Keratinocyte (primary cell): ENCODE measurements at regions not wholly inside any gene's neighbourhood (a gene's known extent, or its start where the extent isn't known, plus 50 kb on each side); places are given as distances from the start of the nearest gene placed in this dataset.

Experiments
- DNase-seq: peaks from one replicate; pipeline ENCODE4 v3.0.0-alpha.2; 2011; ENCODE audit warnings: low read depth, missing footprints, low spot score
- FAIRE-seq: peaks from 2 replicates; lab custom pipeline; 2011; peaks lifted over from hg19 to GRCh38; lab: Jason Lieb, UNC
- H2AFZ ChIP-seq: 2 replicates; pipeline ENCODE4 v1.6.0; 2012; ENCODE audit warnings: low read length, control low read depth, inconsistent platforms; ENCODE audit not compliant: control insufficient read depth
- H3K27ac ChIP-seq: 2 replicates; pipeline ENCODE4 v1.5.1; 2011; ENCODE audit warnings: low read length; ENCODE audit not compliant: control insufficient read depth, insufficient read depth
- H3K27me3 ChIP-seq: 3 replicates; pipeline ENCODE4 v1.6.0; 2011; ENCODE audit warnings: low read length; ENCODE audit not compliant: control insufficient read depth, insufficient read depth; ENCODE audit errors: extremely low read depth
- H3K36me3 ChIP-seq, 2 experiments: 2 replicates in 1 of 2; 3 replicates in 1 of 2; pipeline ENCODE4 v1.5.1; 2011; ENCODE audit warnings: low read length in 2 of 2, mild to moderate bottlenecking in 1 of 2; ENCODE audit not compliant: control insufficient read depth in 2 of 2, insufficient read depth in 2 of 2; ENCODE audit errors: extremely low read depth in 1 of 2
- H3K4me1 ChIP-seq: 3 replicates; pipeline ENCODE4 v1.5.1; 2011; ENCODE audit warnings: low read length; ENCODE audit not compliant: control insufficient read depth, insufficient read depth; ENCODE audit errors: extremely low read depth
- H3K4me2 ChIP-seq: 3 replicates; pipeline ENCODE4 v1.6.0; 2011; ENCODE audit warnings: low read depth, low read length; ENCODE audit not compliant: control insufficient read depth, insufficient read depth; ENCODE audit errors: extremely low read depth
- H3K4me3 ChIP-seq, 3 experiments: fragments of 200-600 bp in 1 of 3; sonication (generic) in 1 of 3; 2 replicates in 2 of 3; 3 replicates in 1 of 3; pipeline ENCODE4 v1.5.1; 2011 to 2016; ENCODE audit warnings: low read length in 3 of 3, mild to moderate bottlenecking in 3 of 3, control low read depth in 2 of 3, inconsistent platforms in 1 of 3, low read depth in 1 of 3, mixed read lengths in 1 of 3, mixed run types in 1 of 3, moderate library complexity in 1 of 3; ENCODE audit not compliant: control insufficient read depth in 2 of 3, insufficient read depth in 2 of 3; ENCODE audit errors: extremely low read depth in 1 of 3
- H3K79me2 ChIP-seq: 2 replicates; pipeline ENCODE4 v1.6.0; 2012; ENCODE audit warnings: low read length; ENCODE audit not compliant: control insufficient read depth, insufficient read depth
- H3K9ac ChIP-seq: 3 replicates; pipeline ENCODE4 v1.6.0; 2011; ENCODE audit warnings: low read length; ENCODE audit not compliant: control insufficient read depth, insufficient read depth; ENCODE audit errors: extremely low read depth
- H3K9me1 ChIP-seq: 3 replicates; pipeline ENCODE4 v1.6.0; 2011; ENCODE audit warnings: low read length; ENCODE audit not compliant: control insufficient read depth, insufficient read depth; ENCODE audit errors: extremely low read depth
- H3K9me3 ChIP-seq: 2 replicates; pipeline ENCODE4 v1.5.1; 2012; ENCODE audit warnings: low read depth, low read length; ENCODE audit not compliant: control insufficient read depth
- H4K20me1 ChIP-seq: 3 replicates; pipeline ENCODE4 v1.6.0; 2011; ENCODE audit warnings: low read length; ENCODE audit not compliant: control insufficient read depth, insufficient read depth; ENCODE audit errors: extremely low read depth
- EZH2 ChIP-seq: IDR thresholded peaks from one replicate; pipeline ENCODE4 v1.6.1; 2012; ENCODE audit warnings: inconsistent platforms, mild to moderate bottlenecking, low read length, moderate library complexity
- dilution Hi-C: fragments of 300-500 bp; cut with MboI; formaldehyde crosslinking; loops from one replicate; pipeline ENCODE4 v1.7.0; 2020; ENCODE audit warnings: low sequenced_read_pairs; ENCODE audit not compliant: extremely low pct_ligation_motif_present
- TF ChIP-seq, protein P1 (sequence below), 3 experiments: IDR thresholded peaks in 1 of 3; conservative IDR thresholded peaks in 1 of 3; optimal IDR thresholded peaks in 1 of 3; 2 replicates in 2 of 3; 3 replicates in 1 of 3; pipeline versions ENCODE3 to v1.5.1; 2011; ENCODE audit warnings: low read length in 3 of 3, mild to moderate bottlenecking in 3 of 3, moderate library complexity in 2 of 3, control low read depth in 1 of 3, inconsistent platforms in 1 of 3; ENCODE audit not compliant: insufficient read depth in 2 of 3; ENCODE audit errors: extremely low read depth in 1 of 3

DNA sequence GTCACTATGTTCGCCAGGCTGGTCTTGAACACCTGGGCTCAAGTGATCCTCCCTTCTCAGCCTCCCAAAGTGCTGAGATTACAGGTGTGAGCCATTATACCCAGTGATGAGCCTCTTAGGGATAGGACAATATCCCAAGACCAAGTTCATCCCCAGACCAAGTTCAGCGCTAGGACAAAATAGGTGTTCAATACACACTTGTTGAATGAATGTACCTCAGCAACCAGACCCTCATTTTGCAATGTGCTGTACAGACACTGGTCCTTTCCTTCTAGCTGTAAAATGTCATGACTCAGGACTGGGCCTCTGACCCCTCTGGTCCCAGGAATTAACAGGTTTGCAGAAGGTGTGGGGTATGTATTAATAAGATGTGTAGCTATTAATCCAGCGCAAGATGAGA lies 246.0 kb downstream of the TSHZ3 start:
- Histone ChIP-seq H3K4me3 (no peak overlapping the region), H3K9me1 (no peaks in the 10 kb centered on the region), H3K27ac (no peak overlapping the region), H3K4me1 (no peaks in the 10 kb centered on the region), H3K79me2 (no peaks in the 10 kb centered on the region), H3K4me2 (no peak overlapping the region), H3K9ac (no peak overlapping the region), H3K36me3 (no peaks in the 10 kb centered on the region), H4K20me1 (no peaks in the 10 kb centered on the region), H3K9me3 (no peaks in the 10 kb centered on the region), H2AFZ (no peak overlapping the region), H3K27me3 (no peaks in the 10 kb centered on the region)
- FAIRE-seq, result no peak
- TF ChIP-seq, protein P1, sequence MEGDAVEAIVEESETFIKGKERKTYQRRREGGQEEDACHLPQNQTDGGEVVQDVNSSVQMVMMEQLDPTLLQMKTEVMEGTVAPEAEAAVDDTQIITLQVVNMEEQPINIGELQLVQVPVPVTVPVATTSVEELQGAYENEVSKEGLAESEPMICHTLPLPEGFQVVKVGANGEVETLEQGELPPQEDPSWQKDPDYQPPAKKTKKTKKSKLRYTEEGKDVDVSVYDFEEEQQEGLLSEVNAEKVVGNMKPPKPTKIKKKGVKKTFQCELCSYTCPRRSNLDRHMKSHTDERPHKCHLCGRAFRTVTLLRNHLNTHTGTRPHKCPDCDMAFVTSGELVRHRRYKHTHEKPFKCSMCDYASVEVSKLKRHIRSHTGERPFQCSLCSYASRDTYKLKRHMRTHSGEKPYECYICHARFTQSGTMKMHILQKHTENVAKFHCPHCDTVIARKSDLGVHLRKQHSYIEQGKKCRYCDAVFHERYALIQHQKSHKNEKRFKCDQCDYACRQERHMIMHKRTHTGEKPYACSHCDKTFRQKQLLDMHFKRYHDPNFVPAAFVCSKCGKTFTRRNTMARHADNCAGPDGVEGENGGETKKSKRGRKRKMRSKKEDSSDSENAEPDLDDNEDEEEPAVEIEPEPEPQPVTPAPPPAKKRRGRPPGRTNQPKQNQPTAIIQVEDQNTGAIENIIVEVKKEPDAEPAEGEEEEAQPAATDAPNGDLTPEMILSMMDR (optimal IDR thresholded peaks at IDR 0.05 in 1 of 3, IDR thresholded peaks at IDR 0.05 in 1 of 3, conservative IDR thresholded peaks at IDR 0.05 in 1 of 3; ENCODE audit: extremely low read depth in 1 of 3, insufficient read depth in 2 of 3, low read length in 3 of 3), result no peak
- no peak for TF ChIP-seq EZH2
- no peak for DNase-seq
- dilution Hi-C loops, result no loop called here

DNA sequence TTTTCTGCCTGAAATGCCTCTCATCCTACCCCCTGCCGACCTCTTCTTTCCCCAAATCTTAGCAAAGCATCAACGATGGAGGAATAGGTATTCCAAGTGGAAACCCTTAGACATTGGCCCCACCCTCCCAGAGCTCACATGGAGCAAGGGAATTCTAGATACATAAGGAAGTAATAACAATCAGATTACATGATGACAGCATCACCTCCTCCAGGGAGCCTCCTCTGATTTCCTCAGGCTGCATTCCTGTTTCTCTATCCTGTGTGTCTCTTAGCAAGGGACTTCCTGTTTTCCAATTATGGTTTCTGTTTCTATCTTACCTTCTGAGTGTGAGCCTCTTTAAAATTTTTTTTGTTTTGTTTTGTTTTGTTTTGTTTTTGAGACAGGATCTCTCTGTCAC lies 246.6 kb downstream of the TSHZ3 start:
- no peaks in the 10 kb centered on the region for H3K36me3 ChIP-seq
- no peak for DNase-seq
- no peak overlapping the region for H3K9ac ChIP-seq
- no peaks in the 10 kb centered on the region for H3K79me2 ChIP-seq
- dilution Hi-C loops, result no loop called here
- H3K27me3 ChIP-seq, result no peaks in the 10 kb centered on the region
- FAIRE-seq, result no peak
- TF ChIP-seq, protein P1 (optimal IDR thresholded peaks at IDR 0.05 in 1 of 3, IDR thresholded peaks at IDR 0.05 in 1 of 3, conservative IDR thresholded peaks at IDR 0.05 in 1 of 3; ENCODE audit: extremely low read depth in 1 of 3, insufficient read depth in 2 of 3, low read length in 3 of 3), result no peak
- TF ChIP-seq EZH2, result no peak
- H3K9me3 ChIP-seq, result no peaks in the 10 kb centered on the region
- no peak overlapping the region for H2AFZ ChIP-seq
- no peak overlapping the region for H3K4me3 ChIP-seq
- no peaks in the 10 kb centered on the region for H3K9me1 ChIP-seq
- no peak overlapping the region for H3K27ac ChIP-seq
- H3K4me2 ChIP-seq, result no peak overlapping the region
- no peaks in the 10 kb centered on the region for H4K20me1 ChIP-seq
- no peaks in the 10 kb centered on the region for H3K4me1 ChIP-seq
